Loucy (cell line): ENCODE measurements at regions not wholly inside any gene's neighbourhood (a gene's known extent, or its start where the extent isn't known, plus 50 kb on each side); places are given as distances from the start of the nearest gene placed in this dataset.

ENCODE experiments used
- H2AFZ ChIP-seq: fragments of 200-600 bp; sonication (generic); 2 replicates; pipeline ENCODE4 v1.6.0; 2016; ENCODE audit warnings: antibody characterized with exemption, mild to moderate bottlenecking, low read length, moderate library complexity
- H3F3A ChIP-seq: fragments of 200-600 bp; 2 replicates; pipeline ENCODE4 v1.6.0; 2016; ENCODE audit warnings: antibody characterized with exemption, low read depth, mild to moderate bottlenecking
- H3K27me3 ChIP-seq: fragments of 200-600 bp; sonication (generic); 2 replicates; pipeline ENCODE4 v1.6.1; 2014; ENCODE audit warnings: low read length, mild to moderate bottlenecking; ENCODE audit not compliant: insufficient read depth, poor library complexity, severe bottlenecking
- H3K36me3 ChIP-seq: fragments of 200-600 bp; sonication (generic); 2 replicates; pipeline ENCODE4 v1.6.1; 2016; ENCODE audit warnings: low read length; ENCODE audit not compliant: insufficient read depth
- H3K4me1 ChIP-seq: fragments of 200-600 bp; sonication (generic); 2 replicates; pipeline ENCODE4 v1.5.1; 2014; ENCODE audit warnings: low read length, mild to moderate bottlenecking; ENCODE audit not compliant: insufficient read depth, poor library complexity, severe bottlenecking
- H3K4me2 ChIP-seq: fragments of 200-600 bp; sonication (generic); 2 replicates; pipeline ENCODE4 v1.6.0; 2014; ENCODE audit warnings: antibody characterized with exemption, low read length, low read depth, mild to moderate bottlenecking; ENCODE audit not compliant: poor library complexity, severe bottlenecking
- H3K4me3 ChIP-seq: fragments of 200-600 bp; sonication (generic); 2 replicates; pipeline ENCODE4 v1.5.1; 2014; ENCODE audit warnings: low read length, mild to moderate bottlenecking, mixed read lengths; ENCODE audit not compliant: poor library complexity, severe bottlenecking
- H3K79me2 ChIP-seq: fragments of 200-600 bp; sonication (generic); 2 replicates; pipeline ENCODE4 v1.6.1; 2014; ENCODE audit warnings: low read length; ENCODE audit not compliant: insufficient read depth
- H3K9ac ChIP-seq: fragments of 200-600 bp; sonication (generic); 2 replicates; pipeline ENCODE4 v1.6.0; 2014; ENCODE audit warnings: mild to moderate bottlenecking, low read depth, low read length, moderate library complexity; ENCODE audit not compliant: poor library complexity, severe bottlenecking
- H3K9me2 ChIP-seq: fragments of 200-600 bp; sonication (generic); replicated peaks from 2 replicates; pipeline ENCODE4 v1.6.1; 2016; ENCODE audit warnings: low read depth, low read length, mixed read lengths
- H3K9me3 ChIP-seq: fragments of 200-600 bp; sonication (generic); 2 replicates; pipeline ENCODE4 v1.6.1; 2014; ENCODE audit warnings: mild to moderate bottlenecking, antibody characterized with exemption, low read length, low read depth; ENCODE audit not compliant: insufficient read depth
- H4K20me1 ChIP-seq: fragments of 200-600 bp; sonication (generic); 2 replicates; pipeline ENCODE4 v1.6.0; 2014; ENCODE audit warnings: antibody characterized with exemption, low read length, mild to moderate bottlenecking; ENCODE audit not compliant: insufficient read depth, poor library complexity, severe bottlenecking
- CTCF ChIP-seq: fragments of 200-600 bp; sonication (generic); conservative IDR thresholded peaks from 2 replicates; pipeline ENCODE4 v1.5.1; 2014; ENCODE audit warnings: mild to moderate bottlenecking, antibody characterized with exemption, low read length
- EZH2phosphoT487 ChIP-seq: fragments of 200-600 bp; IDR thresholded peaks from 2 replicates; pipeline ENCODE4 v1.6.1; 2018; ENCODE audit warnings: antibody characterized with exemption, mild to moderate bottlenecking, moderate library complexity, borderline replicate concordance

- Histone ChIP-seq H3K79me2 (no peaks in the 10 kb centered on the region), H3K9me3 (no peaks in the 10 kb centered on the region), H2AFZ (no peak overlapping the region), H3K4me2 (no peak overlapping the region), H3K36me3 (no peaks in the 10 kb centered on the region), H3K4me1 (no peaks in the 10 kb centered on the region), H3K4me3 (no peak overlapping the region), H3K9me2 (no peaks in the 10 kb centered on the region), H3K9ac (no peak overlapping the region), H3K27me3 (no peaks in the 10 kb centered on the region), H4K20me1 (no peaks in the 10 kb centered on the region), H3F3A (no peaks in the 10 kb centered on the region)
- TF ChIP-seq CTCF: no peak
- no peak for TF ChIP-seq EZH2phosphoT487
Observed at GRCh38 chr3:157614896-157615295, 111.7 kb upstream of the VEPH1 start.

GRCh38 chr3:157611536-157612076, 108.4 kb upstream of the VEPH1 start:
- Histone ChIP-seq H3K4me2 (no peak overlapping the region), H3K9me3 (no peaks in the 10 kb centered on the region)

GRCh38 chr3:157610876-157611535, 107.8 kb upstream of the VEPH1 start:
- Histone ChIP-seq H3F3A (no peaks in the 10 kb centered on the region), H3K4me2 (no peak overlapping the region), H4K20me1 (no peaks in the 10 kb centered on the region), H3K9me3 (no peaks in the 10 kb centered on the region), H3K4me1 (peaks cover 3% of the 10 kb centered on the region), H3K9me2 (no peaks in the 10 kb centered on the region), H3K4me3 (no peak overlapping the region), H3K9ac (no peak overlapping the region), H3K79me2 (no peaks in the 10 kb centered on the region), H3K36me3 (no peaks in the 10 kb centered on the region), H2AFZ (no peak overlapping the region), H3K27me3 (no peaks in the 10 kb centered on the region)
- no peak for TF ChIP-seq EZH2phosphoT487

More at GRCh38 chr3:157611536-157612076, 108.4 kb upstream of the VEPH1 start:
- Histone ChIP-seq H3K36me3 (no peaks in the 10 kb centered on the region), H3K4me1 (no peaks in the 10 kb centered on the region), H3K9me2 (no peaks in the 10 kb centered on the region), H4K20me1 (no peaks in the 10 kb centered on the region), H3K79me2 (no peaks in the 10 kb centered on the region), H3F3A (no peaks in the 10 kb centered on the region), H3K27me3 (no peaks in the 10 kb centered on the region), H3K9ac (no peak overlapping the region), H3K4me3 (no peak overlapping the region), H2AFZ (no peak overlapping the region)
- no peak for TF ChIP-seq EZH2phosphoT487
- TF ChIP-seq CTCF: no peak
